ENCODE measurements at regions not wholly inside any gene's neighbourhood (a gene's known extent, or its start where the extent isn't known, plus 50 kb on each side); places are given as distances from the start of the nearest gene placed in this dataset.

- Histone ChIP-seq H3K27ac (no peak overlapping the region), H3K9me3 (no peaks in the 10 kb centered on the region), H3K27me3 (replicated peaks; ENCODE audit: insufficient read depth) (no peaks in the 10 kb centered on the region), H3K36me3 (no peaks in the 10 kb centered on the region), H3K4me3 (no peak overlapping the region), H3K4me1 (ENCODE audit: control insufficient read depth in 1 of 2, low read depth in 2 of 2) (peaks cover 0 to 7% of the 10 kb centered on the region in 2 donors)
- ATAC-seq (ENCODE audit: insufficient number of reproducible peaks, low FRiP score, low read depth) (no peak), DNase-seq (ENCODE audit: low spot score) (no peak)
- no peak for TF ChIP-seq CTCF (IDR thresholded peaks at IDR 0.05)
Measured at GRCh38 chr3:15929944-15930571, 132.3 kb upstream of the ANKRD28 start.

GRCh38 chr3:15932348-15933300 lies 134.8 kb upstream of the ANKRD28 start:
- TF ChIP-seq CTCF (IDR thresholded peaks at IDR 0.05), result no peak
- Histone ChIP-seq H3K9me3 (no peaks in the 10 kb centered on the region), H3K27me3 (replicated peaks; ENCODE audit: insufficient read depth) (no peaks in the 10 kb centered on the region), H3K36me3 (no peaks in the 10 kb centered on the region), H3K4me3 (no peak overlapping the region), H3K4me1 (ENCODE audit: control insufficient read depth in 1 of 2, low read depth in 2 of 2) (peaks cover 0 to 7% of the 10 kb centered on the region in 2 donors), H3K27ac (peak overlapping the region in 1 of 2 donors; percentile 44)
- DNase-seq (ENCODE audit: low spot score), result no peak
- no peak for ATAC-seq (ENCODE audit: insufficient number of reproducible peaks, low FRiP score, low read depth)

GRCh38 chr3:15933439-15934139 lies 135.8 kb upstream of the ANKRD28 start:
- Histone ChIP-seq H3K27ac (no peak overlapping the region), H3K36me3 (no peaks in the 10 kb centered on the region), H3K27me3 (replicated peaks; ENCODE audit: insufficient read depth) (no peaks in the 10 kb centered on the region), H3K4me3 (no peak overlapping the region), H3K4me1 (ENCODE audit: control insufficient read depth in 1 of 2, low read depth in 2 of 2) (peaks cover 0 to 7% of the 10 kb centered on the region in 2 donors), H3K9me3 (no peaks in the 10 kb centered on the region)
- no peak for DNase-seq (ENCODE audit: low spot score)
- no peak for ATAC-seq (ENCODE audit: insufficient number of reproducible peaks, low FRiP score, low read depth)
- TF ChIP-seq CTCF (IDR thresholded peaks at IDR 0.05), result no peak

- Histone ChIP-seq H3K4me3 (no peak overlapping the region), H3K27me3 (replicated peaks; ENCODE audit: insufficient read depth) (no peaks in the 10 kb centered on the region), H3K9me3 (no peaks in the 10 kb centered on the region), H3K27ac (no peak overlapping the region), H3K36me3 (no peaks in the 10 kb centered on the region), H3K4me1 (ENCODE audit: control insufficient read depth in 1 of 2, low read depth in 2 of 2) (peaks cover 0 to 7% of the 10 kb centered on the region in 2 donors)
- TF ChIP-seq CTCF (IDR thresholded peaks at IDR 0.05), result no peak
- DNase-seq (ENCODE audit: low spot score) (no peak), ATAC-seq (ENCODE audit: insufficient number of reproducible peaks, low FRiP score, low read depth) (no peak)
Measured at GRCh38 chr3:15934389-15935195, 136.8 kb upstream of the ANKRD28 start.
